ENCODE measurements at regions not wholly inside any gene's neighbourhood (a gene's known extent, or its start where the extent isn't known, plus 50 kb on each side); places are given as distances from the start of the nearest gene placed in this dataset.

DNA sequence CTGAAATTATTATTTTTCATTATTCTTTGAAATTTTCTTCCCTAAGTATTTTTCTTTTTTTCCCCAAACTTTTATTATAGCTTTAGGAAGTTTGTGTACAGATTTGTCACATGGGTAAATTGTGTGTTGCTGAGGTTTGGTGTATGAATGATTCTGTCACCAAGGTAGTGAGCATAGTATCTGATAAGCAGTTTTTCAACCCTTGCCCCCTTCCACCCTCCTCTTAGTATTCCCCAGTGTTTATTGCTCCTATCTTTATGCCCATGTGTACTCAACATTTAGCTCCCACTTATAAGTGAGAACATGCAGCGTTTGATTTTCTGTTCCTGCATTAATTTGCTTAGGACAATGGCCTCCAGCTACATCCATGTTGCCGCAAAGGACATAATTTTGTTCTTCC lies 103.9 kb upstream of the MAGEB2 start:
- TF ChIP-seq, protein P1, sequence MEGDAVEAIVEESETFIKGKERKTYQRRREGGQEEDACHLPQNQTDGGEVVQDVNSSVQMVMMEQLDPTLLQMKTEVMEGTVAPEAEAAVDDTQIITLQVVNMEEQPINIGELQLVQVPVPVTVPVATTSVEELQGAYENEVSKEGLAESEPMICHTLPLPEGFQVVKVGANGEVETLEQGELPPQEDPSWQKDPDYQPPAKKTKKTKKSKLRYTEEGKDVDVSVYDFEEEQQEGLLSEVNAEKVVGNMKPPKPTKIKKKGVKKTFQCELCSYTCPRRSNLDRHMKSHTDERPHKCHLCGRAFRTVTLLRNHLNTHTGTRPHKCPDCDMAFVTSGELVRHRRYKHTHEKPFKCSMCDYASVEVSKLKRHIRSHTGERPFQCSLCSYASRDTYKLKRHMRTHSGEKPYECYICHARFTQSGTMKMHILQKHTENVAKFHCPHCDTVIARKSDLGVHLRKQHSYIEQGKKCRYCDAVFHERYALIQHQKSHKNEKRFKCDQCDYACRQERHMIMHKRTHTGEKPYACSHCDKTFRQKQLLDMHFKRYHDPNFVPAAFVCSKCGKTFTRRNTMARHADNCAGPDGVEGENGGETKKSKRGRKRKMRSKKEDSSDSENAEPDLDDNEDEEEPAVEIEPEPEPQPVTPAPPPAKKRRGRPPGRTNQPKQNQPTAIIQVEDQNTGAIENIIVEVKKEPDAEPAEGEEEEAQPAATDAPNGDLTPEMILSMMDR (conservative IDR thresholded peaks at IDR 0.05; ENCODE audit: low read depth, low read length) = no peak
- TF ChIP-seq EZH2 (IDR thresholded peaks at IDR 0.05; ENCODE audit: low read length, unreplicated experiment) = no peak
- no peak for TF ChIP-seq EZH2phosphoT487 (IDR thresholded peaks at IDR 0.05; ENCODE audit: borderline replicate concordance, low read length)

Measured in PC-3 (cell line).